GM23338 (cell line): ENCODE measurements at regions not wholly inside any gene's neighbourhood (a gene's known extent, or its start where the extent isn't known, plus 50 kb on each side); places are given as distances from the start of the nearest gene placed in this dataset.

Experiments
- ATAC-seq: fragments of 200-7000 bp; cut with Tn5 transposase; 3 replicates; pipeline ENCODE4 v1.9.1; 2020
- DNase-seq: peaks from one replicate; pipeline ENCODE4 v3.0.0-alpha.2; 2015; ENCODE audit warnings: low spot score
- H2AFZ ChIP-seq: fragments of 200-600 bp; sonication (generic); 2 replicates; pipeline ENCODE4 v1.8.0; 2016; ENCODE audit warnings: antibody characterized with exemption, mild to moderate bottlenecking, moderate library complexity
- H3F3A ChIP-seq: fragments of 200-600 bp; sonication (generic); replicated peaks from 2 replicates; pipeline ENCODE4 v1.8.0; 2017; ENCODE audit warnings: antibody characterized with exemption, mixed run types, low read depth
- H3K27ac ChIP-seq: fragments of 200-600 bp; sonication (generic); 2 replicates; pipeline ENCODE4 v1.6.1; 2016; ENCODE audit warnings: low read depth
- H3K27me3 ChIP-seq: fragments of 200-600 bp; sonication (generic); 2 replicates; pipeline ENCODE4 v1.8.0; 2016; ENCODE audit warnings: mild to moderate bottlenecking, mixed run types, moderate library complexity; ENCODE audit not compliant: insufficient read depth
- H3K36me3 ChIP-seq: fragments of 200-600 bp; sonication (generic); 2 replicates; pipeline ENCODE4 v1.8.0; 2016; ENCODE audit warnings: mild to moderate bottlenecking; ENCODE audit not compliant: insufficient read depth
- H3K4me1 ChIP-seq: fragments of 200-600 bp; sonication (generic); 2 replicates; pipeline ENCODE4 v1.8.0; 2016; ENCODE audit warnings: mild to moderate bottlenecking, moderate library complexity; ENCODE audit not compliant: insufficient read depth
- H3K4me2 ChIP-seq: fragments of 200-600 bp; sonication (generic); 2 replicates; pipeline ENCODE4 v1.7.1; 2017; ENCODE audit warnings: mixed run types
- H3K4me3 ChIP-seq: fragments of 200-600 bp; sonication (generic); 2 replicates; pipeline ENCODE4 v1.6.1; 2016; ENCODE audit warnings: mixed run types
- H3K79me2 ChIP-seq: fragments of 200-600 bp; sonication (generic); replicated peaks from 2 replicates; pipeline ENCODE4 v1.8.0; 2017; ENCODE audit warnings: mild to moderate bottlenecking; ENCODE audit not compliant: insufficient read depth
- H3K9me2 ChIP-seq: fragments of 200-600 bp; sonication (generic); 2 replicates; pipeline ENCODE4 v1.8.0; 2017; ENCODE audit not compliant: insufficient read depth
- H4K20me1 ChIP-seq: fragments of 200-600 bp; sonication (generic); replicated peaks from 2 replicates; pipeline ENCODE4 v1.8.0; 2017; ENCODE audit warnings: mild to moderate bottlenecking; ENCODE audit not compliant: insufficient read depth
- H3K27ac Mint-ChIP-seq: 2 replicates; pipeline ENCODE4 v1.8.0; 2020; ENCODE audit warnings: inconsistent platforms, mild to moderate bottlenecking, moderate library complexity, mixed read lengths
- H3K27me3 Mint-ChIP-seq: 3 replicates; pipeline ENCODE4 v1.8.0; 2022; ENCODE audit warnings: low read depth, mild to moderate bottlenecking, moderate library complexity, mixed read lengths, inconsistent platforms; ENCODE audit not compliant: insufficient read depth, poor library complexity
- H3K36me3 Mint-ChIP-seq: 3 replicates; pipeline ENCODE4 v1.8.0; 2021; ENCODE audit warnings: low read depth, mild to moderate bottlenecking, inconsistent platforms, moderate library complexity, mixed read lengths
- H3K4me1 Mint-ChIP-seq: 3 replicates; pipeline ENCODE4 v1.8.0; 2020; ENCODE audit warnings: mild to moderate bottlenecking, inconsistent platforms, mixed read lengths
- H3K4me3 Mint-ChIP-seq: 3 replicates; pipeline ENCODE4 v1.8.0; 2021; ENCODE audit warnings: moderate library complexity, mild to moderate bottlenecking, inconsistent platforms, mixed read lengths
- H3K9me3 Mint-ChIP-seq: 3 replicates; pipeline ENCODE4 v1.8.0; 2020; ENCODE audit warnings: moderate library complexity, mild to moderate bottlenecking, inconsistent platforms, mixed read lengths
- CREB1 ChIP-seq: fragments of 250-450 bp; sonication (Bioruptor Pico); IDR thresholded peaks from 2 replicates; pipeline ENCODE4 v1.5.0; 2020; ENCODE audit warnings: low read depth, mild to moderate bottlenecking, moderate library complexity
- CTCF ChIP-seq, 2 experiments: fragments of 200-600 bp in 1 of 2; sonication (generic) in 1 of 2; conservative IDR thresholded peaks; 2 replicates each; pipeline versions ENCODE4 v1.5.1 to v1.6.1; 2016 to 2017; ENCODE audit warnings: antibody characterized with exemption in 2 of 2, low read depth in 2 of 2, mild to moderate bottlenecking in 2 of 2, moderate library complexity in 1 of 2
- EZH2 ChIP-seq: fragments of 200-600 bp; sonication (generic); IDR thresholded peaks from one replicate; pipeline ENCODE4 v1.8.0; 2017; ENCODE audit warnings: antibody characterized with exemption, mild to moderate bottlenecking, low read depth; ENCODE audit not compliant: unreplicated experiment
- ZNF114 ChIP-seq: fragments of 250-450 bp; sonication (Bioruptor Pico); IDR thresholded peaks from 2 replicates; pipeline ENCODE4 v1.5.0; 2020; ENCODE audit warnings: mild to moderate bottlenecking, moderate library complexity
- TF ChIP-seq, protein P1 (sequence below): fragments of 250-450 bp; sonication (Bioruptor Pico); IDR thresholded peaks from 2 replicates; pipeline ENCODE4 v1.5.0; 2020; ENCODE audit warnings: mild to moderate bottlenecking, moderate library complexity

GRCh38 chr5:175082346-175082745 lies 358.0 kb downstream of the MSX2 start:
- no peaks in the 10 kb centered on the region for H3K9me3 Mint-ChIP-seq
- H3K79me2 ChIP-seq, result no peaks in the 10 kb centered on the region
- H3K27ac Mint-ChIP-seq, result no peak overlapping the region

More at GRCh38 chr5:175082346-175082745, 358.0 kb downstream of the MSX2 start:
- no peaks in the 10 kb centered on the region for H3K36me3 ChIP-seq
- no peaks in the 10 kb centered on the region for H4K20me1 ChIP-seq
- H3K4me1 ChIP-seq, result no peaks in the 10 kb centered on the region
- H3K9me2 ChIP-seq, result no peaks in the 10 kb centered on the region
- H3K4me1 Mint-ChIP-seq, result no peaks in the 10 kb centered on the region
- H3K4me2 ChIP-seq, result no peak overlapping the region
- H3K4me3 ChIP-seq, result no peak overlapping the region
- ATAC-seq (no peak), DNase-seq (no peak)
- H2AFZ ChIP-seq, result no peak overlapping the region
- H3K27me3 ChIP-seq, result no peaks in the 10 kb centered on the region
- H3F3A ChIP-seq, result no peaks in the 10 kb centered on the region
- no peaks in the 10 kb centered on the region for H3K36me3 Mint-ChIP-seq
- H3K27me3 Mint-ChIP-seq, result no peaks in the 10 kb centered on the region
- no peak overlapping the region for H3K27ac ChIP-seq
- TF ChIP-seq ZNF114, result no peak
- no peak for TF ChIP-seq EZH2
- no peak for TF ChIP-seq CREB1 (CRISPR knock-in tag)
- no peak for TF ChIP-seq CTCF (conservative IDR thresholded peaks at IDR 0.05; ENCODE audit: low read depth in 2 of 2)
- TF ChIP-seq, protein P1, sequence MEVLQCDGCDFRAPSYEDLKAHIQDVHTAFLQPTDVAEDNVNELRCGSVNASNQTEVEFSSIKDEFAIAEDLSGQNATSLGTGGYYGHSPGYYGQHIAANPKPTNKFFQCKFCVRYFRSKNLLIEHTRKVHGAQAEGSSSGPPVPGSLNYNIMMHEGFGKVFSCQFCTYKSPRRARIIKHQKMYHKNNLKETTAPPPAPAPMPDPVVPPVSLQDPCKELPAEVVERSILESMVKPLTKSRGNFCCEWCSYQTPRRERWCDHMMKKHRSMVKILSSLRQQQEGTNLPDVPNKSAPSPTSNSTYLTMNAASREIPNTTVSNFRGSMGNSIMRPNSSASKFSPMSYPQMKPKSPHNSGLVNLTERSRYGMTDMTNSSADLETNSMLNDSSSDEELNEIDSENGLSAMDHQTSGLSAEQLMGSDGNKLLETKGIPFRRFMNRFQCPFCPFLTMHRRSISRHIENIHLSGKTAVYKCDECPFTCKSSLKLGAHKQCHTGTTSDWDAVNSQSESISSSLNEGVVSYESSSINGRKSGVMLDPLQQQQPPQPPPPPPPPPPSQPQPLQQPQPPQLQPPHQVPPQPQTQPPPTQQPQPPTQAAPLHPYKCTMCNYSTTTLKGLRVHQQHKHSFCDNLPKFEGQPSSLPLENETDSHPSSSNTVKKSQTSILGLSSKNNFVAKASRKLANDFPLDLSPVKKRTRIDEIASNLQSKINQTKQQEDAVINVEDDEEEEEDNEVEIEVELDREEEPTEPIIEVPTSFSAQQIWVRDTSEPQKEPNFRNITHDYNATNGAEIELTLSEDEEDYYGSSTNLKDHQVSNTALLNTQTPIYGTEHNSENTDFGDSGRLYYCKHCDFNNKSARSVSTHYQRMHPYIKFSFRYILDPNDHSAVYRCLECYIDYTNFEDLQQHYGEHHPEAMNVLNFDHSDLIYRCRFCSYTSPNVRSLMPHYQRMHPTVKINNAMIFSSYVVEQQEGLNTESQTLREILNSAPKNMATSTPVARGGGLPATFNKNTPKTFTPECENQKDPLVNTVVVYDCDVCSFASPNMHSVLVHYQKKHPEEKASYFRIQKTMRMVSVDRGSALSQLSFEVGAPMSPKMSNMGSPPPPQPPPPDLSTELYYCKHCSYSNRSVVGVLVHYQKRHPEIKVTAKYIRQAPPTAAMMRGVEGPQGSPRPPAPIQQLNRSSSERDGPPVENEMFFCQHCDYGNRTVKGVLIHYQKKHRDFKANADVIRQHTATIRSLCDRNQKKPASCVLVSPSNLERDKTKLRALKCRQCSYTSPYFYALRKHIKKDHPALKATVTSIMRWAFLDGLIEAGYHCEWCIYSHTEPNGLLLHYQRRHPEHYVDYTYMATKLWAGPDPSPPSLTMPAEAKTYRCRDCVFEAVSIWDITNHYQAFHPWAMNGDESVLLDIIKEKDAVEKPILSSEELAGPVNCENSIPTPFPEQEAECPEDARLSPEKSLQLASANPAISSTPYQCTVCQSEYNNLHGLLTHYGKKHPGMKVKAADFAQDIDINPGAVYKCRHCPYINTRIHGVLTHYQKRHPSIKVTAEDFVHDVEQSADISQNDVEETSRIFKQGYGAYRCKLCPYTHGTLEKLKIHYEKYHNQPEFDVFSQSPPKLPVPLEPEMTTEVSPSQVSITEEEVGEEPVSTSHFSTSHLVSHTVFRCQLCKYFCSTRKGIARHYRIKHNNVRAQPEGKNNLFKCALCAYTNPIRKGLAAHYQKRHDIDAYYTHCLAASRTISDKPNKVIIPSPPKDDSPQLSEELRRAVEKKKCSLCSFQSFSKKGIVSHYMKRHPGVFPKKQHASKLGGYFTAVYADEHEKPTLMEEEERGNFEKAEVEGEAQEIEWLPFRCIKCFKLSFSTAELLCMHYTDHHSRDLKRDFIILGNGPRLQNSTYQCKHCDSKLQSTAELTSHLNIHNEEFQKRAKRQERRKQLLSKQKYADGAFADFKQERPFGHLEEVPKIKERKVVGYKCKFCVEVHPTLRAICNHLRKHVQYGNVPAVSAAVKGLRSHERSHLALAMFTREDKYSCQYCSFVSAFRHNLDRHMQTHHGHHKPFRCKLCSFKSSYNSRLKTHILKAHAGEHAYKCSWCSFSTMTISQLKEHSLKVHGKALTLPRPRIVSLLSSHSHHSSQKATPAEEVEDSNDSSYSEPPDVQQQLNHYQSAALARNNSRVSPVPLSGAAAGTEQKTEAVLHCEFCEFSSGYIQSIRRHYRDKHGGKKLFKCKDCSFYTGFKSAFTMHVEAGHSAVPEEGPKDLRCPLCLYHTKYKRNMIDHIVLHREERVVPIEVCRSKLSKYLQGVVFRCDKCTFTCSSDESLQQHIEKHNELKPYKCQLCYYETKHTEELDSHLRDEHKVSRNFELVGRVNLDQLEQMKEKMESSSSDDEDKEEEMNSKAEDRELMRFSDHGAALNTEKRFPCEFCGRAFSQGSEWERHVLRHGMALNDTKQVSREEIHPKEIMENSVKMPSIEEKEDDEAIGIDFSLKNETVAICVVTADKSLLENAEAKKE, result no peak
- H3K4me3 Mint-ChIP-seq, result no peak overlapping the region
